Heart left ventricle (tissue), 13 donors: ENCODE measurements at regions not wholly inside any gene's neighbourhood (a gene's known extent, or its start where the extent isn't known, plus 50 kb on each side); places are given as distances from the start of the nearest gene placed in this dataset.

Experiments
- POLR2A ChIP-seq, 2 donors: fragments of 450-650 bp; IDR thresholded peaks; one replicate each; pipeline ENCODE4 v1.6.1; 2017; ENCODE audit warnings: antibody characterized with exemption in 2 of 2, mild to moderate bottlenecking in 2 of 2, moderate library complexity in 2 of 2
- TF ChIP-seq, protein P1 (sequence below), 12 donors: fragments of 200-600 bp; sonication (generic) in 4 of 12; IDR thresholded peaks; one replicate each; pipeline versions ENCODE4 v1.5.0 to v1.8.0; 2018 to 2022; ENCODE audit warnings: antibody characterized with exemption in 12 of 12, mild to moderate bottlenecking in 5 of 12
- donor health status: ischemic (EF 13 %, LVEDD 7.1; RV severe dilation, severe dysfunction).
- donor health status: DM: no; HTN: yes; CAD: no.
- donor health status: DM: no; HTN: no; CAD: no.
- donor health status: ischemic (EF 25% LVEDD 6.9; RV normal size, moderate dysfunction).
- donor health status: ischemic (EF 25% LVEDD 5.7; RV mildly dilated, moderate dysfunction).
- donor health status: ischemic (EF 35%, LVEDD 5.7; RV mildly dilated, moderate dysfunction).
- donor health status: nonischemic (EF 11% LVEDD 7.7; RV severe dilation, severe dysfunction).
- donor health status: DM: yes; HTN: yes; CAD: no.
- donor health status: PGD.
- donor health status: ischemic (EF 29% LVEDD 5.4; RV normal size, mild dysfunction).
- donor health status: nonischemic (EF 23%, LVEDD 6.1; RV moderate dilation, normal function).

- no peak for TF ChIP-seq POLR2A (IDR thresholded peaks at IDR 0.05)
- TF ChIP-seq, protein P1, sequence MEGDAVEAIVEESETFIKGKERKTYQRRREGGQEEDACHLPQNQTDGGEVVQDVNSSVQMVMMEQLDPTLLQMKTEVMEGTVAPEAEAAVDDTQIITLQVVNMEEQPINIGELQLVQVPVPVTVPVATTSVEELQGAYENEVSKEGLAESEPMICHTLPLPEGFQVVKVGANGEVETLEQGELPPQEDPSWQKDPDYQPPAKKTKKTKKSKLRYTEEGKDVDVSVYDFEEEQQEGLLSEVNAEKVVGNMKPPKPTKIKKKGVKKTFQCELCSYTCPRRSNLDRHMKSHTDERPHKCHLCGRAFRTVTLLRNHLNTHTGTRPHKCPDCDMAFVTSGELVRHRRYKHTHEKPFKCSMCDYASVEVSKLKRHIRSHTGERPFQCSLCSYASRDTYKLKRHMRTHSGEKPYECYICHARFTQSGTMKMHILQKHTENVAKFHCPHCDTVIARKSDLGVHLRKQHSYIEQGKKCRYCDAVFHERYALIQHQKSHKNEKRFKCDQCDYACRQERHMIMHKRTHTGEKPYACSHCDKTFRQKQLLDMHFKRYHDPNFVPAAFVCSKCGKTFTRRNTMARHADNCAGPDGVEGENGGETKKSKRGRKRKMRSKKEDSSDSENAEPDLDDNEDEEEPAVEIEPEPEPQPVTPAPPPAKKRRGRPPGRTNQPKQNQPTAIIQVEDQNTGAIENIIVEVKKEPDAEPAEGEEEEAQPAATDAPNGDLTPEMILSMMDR (IDR thresholded peaks at IDR 0.05) = no peak
These were observed 862.2 kb downstream of the RPS29 start for GRCh38 chr14:48723841-48724495.
